ENCODE measurements at regions not wholly inside any gene's neighbourhood (a gene's known extent, or its start where the extent isn't known, plus 50 kb on each side); places are given as distances from the start of the nearest gene placed in this dataset.
"Not testable (repeated sequence)": the region's sequence is repeated elsewhere in the genome, so short reads cannot be mapped to it uniquely, and the experiment has no call there.

DNA sequence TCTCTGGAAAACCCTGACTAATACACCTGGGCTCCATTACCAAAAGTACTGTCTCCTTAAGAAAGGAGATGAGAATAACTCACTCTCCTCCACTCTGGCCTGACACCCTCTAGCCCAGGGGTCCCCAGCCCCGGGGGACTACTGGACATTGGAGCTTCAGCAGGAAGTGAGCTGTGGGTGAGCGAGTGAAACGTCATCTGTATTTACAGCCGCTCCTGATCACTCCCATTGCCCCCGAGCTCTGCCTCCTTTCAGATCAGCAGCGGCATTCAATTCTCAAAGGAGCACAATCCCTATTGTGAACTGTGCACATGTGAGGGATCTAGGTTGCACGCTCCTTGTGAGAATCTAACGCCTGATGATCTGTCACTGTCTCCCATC is 126.3 kb upstream of the TNRC6C start:
- DNase-seq: no peak

DNA sequence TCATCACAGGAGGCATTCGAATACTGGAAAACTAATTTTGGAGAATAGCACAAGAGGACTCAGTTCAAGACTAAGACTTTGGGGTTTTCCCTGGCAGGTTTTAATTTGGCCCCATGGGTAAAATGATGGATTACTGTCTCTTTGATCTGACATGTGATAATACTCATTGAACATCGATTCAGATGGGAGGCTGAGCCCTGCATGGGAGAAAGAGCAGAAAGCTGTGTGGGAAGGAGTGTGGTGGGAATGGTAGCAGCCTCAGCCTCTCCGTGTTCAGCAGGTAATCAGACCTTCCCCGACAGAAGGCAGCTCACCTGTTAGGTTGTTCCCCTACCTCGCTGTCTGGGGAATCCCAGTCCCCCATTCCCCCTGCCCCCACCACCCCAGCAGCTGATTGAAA is 124.7 kb upstream of the TNRC6C start:
- DNase-seq: no peak

DNA sequence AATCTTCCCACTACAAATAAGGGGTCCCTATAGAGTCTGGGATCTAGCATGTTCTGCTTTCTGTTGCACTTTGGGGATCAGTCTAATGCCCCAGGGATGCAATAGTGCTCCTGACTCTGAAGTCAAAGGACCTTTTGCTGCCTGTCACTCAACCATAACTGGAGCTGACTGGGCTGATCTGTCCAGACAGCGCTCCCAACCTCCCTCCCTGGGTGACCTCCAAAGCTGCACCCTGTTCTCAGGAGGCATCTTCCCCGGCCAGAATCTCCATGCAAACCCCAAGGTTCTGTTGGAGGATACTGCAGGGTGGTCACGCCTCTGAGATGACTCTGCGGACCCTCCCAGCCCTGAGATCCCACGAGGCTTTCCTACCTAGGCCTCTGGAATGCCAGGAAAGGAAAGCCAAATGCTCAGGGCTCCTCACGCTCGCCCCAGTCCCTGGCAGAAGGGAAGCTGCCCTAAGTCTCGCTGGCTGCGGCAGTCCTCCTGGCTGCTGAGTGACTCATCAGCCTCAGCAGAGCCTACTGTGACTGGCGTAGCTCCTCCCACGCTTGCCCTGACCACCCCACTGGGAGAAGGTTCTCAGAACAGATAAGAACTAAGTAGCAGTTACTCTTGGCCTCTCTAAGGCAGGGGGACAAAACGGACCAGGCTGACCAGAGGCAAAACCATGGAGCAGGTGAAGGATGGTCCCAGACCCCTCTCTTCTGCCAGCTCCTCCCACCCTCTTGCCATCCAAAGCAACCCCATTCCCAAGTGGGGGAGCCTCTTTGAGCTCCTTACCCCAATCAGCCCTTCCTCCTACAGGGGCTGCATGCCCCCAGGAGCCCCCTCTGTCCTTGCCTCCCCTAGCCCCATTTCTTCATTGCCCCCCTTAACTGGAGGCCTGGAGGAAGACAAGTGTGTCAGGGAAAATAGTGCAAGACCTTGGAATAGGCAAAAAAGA is 124.1 kb upstream of the TNRC6C start:
- DNase-seq: peak; percentile 73

DNA sequence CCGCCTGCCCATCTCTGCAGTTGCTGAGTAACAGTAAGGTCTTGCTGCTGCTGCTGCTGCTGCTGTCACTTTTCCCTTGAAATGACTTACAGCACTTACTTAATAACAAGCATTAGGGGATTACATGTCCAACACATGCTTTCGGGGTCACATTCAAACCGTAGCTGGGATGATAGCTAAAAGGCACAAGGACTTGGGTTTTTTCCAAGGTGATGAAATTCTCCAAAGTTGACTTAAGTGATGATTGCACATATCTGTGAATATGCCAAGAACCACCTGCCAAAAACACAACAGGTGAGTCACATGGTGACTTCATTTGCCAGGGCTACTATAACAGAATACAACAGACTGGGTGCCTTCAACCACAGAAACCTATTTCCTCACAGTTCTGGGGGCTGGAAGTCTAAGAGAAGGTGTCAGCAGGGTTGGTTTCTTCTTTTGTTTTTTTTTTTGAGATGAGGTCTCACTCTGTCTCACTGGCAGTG is 121.9 kb upstream of the TNRC6C start:
- peak; percentile 28 for DNase-seq

DNA sequence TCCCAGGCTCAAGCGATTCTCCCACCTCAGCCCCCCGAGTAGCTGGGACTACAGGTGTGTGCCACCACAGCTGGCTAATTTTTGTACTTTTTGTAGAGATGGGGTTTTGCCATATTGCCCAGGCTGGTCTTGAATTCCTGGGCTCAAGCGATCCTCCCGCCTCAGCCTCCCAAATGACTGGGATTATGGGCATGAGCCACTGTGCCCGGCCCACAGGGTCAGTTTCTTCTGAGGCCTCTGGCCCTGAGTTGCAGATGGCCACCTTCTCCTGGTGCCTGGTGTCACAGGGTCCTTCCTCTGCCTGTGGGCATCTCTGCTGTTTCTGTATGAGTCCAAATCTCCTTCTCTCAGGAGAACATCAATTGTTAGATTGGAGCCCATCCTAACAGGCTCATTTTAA is 121.4 kb upstream of the TNRC6C start:
- DNase-seq: not testable (repeated sequence)

DNA sequence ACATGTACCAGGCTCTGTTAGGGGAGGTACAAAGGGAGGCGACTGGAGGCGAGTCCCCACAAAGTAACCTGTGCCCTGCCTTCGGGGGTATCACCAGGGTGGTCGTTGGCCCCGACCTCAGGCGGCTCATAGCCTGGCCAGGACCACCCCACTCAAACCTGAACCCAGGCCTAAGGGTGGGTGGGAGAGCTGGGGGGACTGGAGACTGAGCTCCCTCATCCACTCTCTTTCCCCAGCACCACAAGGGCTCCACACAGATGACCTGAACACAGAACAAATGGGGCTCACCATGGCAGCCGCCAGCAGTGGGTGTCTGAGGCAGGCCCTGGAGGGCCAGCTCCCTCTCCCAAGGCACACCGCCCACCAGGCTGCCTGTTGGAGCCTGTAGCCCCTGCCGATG is 120.6 kb upstream of the TNRC6C start:
- DNase-seq: no peak

DNA sequence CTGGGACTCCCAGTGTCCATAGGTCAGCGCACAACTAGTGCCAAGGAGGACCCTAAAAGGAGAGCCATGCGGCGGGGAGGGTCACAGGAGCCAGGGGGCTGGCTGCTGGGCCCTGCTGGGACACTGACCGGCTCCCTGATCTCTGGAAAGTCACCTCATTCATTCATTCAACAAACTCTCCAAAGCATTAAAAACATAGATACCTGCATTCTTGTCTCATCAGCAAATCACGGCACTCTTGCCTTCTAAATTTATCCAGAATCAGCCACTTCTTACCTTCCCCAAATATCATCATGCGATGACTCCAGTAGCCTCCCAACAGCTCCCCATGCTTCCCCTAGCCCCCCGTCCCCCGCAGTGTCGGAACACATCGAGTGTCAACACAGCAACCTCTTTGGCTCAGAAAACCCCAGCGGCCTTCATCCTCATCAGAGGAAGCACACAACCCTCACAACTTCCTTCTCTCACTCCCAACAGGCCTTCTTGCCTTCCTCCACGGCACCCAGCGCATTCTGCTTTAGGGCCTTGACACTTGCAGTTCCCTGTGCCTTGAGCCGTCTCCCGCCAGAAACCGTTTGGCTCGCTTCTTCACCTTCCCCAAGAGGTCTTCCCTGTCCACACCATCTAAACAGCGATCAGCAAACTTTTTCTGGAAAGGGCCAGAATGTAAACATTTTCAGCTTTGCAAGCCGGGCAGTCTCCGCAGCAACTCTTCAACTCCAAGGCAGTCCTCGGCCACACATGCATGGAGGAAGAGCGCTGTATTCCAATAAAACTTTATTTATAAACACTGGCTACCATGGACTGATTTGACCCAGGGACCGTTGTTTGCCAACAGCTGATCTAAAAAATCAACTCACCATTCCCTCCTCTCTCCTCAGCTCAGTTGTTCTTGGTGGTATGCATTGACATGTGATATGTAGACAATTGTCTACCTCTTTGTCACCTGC is 119.5 kb upstream of the TNRC6C start:
- DNase-seq: no peak

DNA sequence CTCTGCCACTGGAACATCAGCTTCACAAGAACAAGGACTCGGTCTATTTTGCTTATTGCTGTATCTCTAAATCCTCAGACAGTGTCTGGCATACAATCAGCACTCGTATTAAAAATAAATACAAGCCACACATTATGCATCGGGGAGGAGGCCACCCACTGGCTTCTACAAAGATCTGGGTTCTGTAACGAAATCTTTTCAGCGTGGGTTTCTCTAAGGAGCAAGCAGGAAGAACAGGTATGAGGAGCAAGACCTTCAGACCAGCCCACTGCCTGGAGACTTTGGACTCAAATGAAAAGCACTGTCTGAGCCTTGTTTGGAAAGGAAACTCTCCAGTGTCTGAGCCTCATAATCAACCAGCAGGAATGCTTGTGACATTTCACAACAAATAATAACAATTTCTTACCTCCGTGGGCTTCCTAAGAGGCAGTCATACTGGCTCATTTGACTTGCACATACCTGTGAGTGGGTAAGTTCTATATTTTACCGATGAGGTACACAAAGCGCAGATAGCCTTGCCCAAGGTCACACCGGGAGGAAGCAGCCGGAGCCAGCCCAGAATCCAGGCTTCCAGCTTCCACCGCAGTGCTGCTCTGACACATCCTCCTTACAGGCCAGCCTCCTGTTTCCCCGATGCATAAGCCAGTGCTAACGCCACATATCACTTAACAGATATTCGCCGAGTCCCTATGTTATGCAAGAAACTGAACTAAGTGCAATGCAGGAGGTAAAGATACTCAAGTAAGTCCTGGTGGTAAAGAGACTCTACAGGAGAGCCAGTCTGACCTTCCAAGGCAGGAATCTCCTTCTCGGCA is 118.6 kb upstream of the TNRC6C start:
- DNase-seq: no peak

DNA sequence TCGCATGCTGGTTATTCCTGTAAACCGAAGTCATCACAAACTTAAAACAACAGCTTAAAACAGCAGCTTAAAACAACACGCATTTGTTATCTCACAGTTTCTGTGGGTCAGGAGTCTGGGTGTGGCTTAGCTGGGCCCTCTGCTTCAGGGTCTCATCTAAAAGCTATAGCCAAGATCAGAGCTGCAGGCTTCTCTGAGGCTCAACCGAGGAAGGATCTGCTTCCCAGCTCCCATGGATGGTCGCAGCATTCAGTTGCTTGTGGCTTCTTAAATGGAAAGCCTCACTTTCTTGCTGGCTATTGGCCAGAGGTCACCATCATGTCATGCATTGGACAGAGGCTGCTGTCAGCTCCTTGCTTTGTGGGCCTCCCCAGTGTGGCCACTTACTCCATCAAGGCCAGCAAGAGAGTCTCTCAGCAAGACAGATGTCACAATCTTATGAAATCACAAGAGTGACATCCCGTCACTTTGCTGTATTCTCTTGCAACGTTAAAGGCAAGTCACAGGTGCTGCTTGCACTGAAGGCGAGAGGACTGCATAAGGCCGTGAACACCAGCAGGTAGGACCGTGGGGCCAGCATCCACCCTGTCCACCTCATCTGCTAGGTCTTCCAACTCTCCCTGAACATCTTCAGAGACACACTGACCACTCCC is 117.9 kb upstream of the TNRC6C start:
- DNase-seq: no peak

DNA sequence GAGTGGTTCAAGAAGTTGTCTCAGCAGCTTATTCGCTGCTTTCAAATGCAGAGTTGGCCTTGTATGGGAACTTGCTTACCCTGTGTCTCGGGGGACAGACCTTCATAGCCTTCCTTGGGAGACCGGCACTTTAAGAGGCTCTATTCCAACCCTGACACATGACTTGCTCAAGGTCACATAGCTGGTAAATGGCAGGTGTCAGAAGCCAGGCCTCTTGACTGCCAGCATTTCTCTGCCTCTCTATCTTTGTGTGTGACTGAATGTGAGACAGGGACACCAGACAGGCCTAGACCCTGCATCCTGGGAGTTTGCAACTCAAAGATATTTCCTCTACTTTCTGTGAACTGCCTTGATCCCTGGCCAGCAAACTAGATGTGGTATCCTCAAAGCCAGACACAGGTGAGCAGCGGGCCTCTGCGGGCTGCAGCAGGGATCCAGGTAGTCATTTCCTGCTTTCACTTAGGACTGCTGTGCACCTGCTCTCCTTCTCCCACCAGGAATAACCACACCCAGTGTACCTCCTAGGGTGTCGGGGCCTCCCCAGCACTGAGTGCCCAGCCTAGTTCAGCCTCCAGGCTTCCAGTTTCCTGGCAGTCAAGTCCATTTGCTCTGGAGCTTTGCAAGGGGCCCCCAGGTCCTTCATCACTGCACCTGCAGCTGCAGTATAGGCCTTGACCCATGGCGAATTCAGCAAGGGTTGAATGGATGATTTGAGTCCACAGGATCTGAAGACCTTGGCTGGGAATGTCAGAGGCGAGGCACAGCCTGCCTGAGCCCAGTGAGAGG is 116.6 kb upstream of the TNRC6C start:
- DNase-seq: no peak

DNA sequence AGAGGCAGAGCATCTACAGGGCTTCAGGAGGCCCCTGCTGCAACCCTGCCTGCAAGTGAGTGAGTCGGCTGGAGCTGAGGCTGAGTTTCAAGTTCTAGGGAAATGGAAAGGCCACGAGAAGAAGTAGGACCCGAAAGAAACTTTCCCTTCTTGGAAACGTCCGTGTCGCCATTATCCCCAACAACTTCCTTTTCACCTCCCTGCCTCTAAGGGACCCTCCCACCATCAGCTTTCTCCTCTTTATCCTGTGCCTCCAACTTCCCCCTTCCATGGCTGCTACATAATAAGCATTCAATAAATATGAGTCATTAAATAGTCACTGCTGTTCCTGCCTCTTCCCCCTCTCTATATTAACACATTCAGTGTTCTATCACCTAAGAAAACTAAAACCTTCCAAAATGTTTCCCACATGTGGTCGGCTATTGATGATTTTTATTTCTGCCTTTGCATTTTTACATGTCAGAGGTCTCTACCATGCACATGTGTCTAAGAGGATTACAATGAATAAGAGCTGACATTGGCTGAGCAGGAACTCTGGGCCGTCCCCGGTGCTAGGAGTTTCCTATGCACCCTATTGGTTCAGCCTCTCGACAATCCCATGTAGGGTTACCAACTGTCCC is 115.9 kb upstream of the TNRC6C start:
- peak; percentile 31 for DNase-seq

DNA sequence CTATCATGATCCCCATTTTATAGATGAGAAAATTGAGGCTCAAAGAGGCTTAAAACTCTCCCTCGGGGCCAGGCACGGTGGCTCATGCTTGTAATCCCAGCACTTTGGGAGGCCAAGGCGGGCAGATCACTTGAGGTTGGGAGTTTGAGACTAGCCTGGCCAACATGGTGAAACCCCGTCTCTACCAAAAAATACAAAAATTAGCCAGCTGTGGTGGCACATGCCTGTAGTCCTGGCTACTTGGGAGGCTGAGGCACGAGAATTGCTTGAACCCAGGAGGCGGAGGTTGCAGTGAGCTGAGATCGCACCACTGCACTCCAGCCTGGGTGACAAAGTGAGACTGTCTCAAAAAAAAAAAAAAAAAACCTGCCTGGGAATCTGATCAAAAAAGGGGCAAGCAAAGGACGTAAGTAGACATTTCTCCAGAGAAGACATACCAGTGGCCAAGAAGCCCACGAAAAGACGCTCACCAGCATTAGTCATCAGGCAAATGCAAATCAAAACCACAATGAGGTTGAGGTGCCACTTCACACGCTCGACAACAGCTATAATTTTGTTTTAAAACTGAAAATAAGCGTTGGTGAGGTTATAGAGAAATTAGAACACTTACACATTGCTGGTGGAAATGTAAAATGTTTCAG is 115.1 kb upstream of the TNRC6C start:
- peak; percentile 75 for DNase-seq

DNA sequence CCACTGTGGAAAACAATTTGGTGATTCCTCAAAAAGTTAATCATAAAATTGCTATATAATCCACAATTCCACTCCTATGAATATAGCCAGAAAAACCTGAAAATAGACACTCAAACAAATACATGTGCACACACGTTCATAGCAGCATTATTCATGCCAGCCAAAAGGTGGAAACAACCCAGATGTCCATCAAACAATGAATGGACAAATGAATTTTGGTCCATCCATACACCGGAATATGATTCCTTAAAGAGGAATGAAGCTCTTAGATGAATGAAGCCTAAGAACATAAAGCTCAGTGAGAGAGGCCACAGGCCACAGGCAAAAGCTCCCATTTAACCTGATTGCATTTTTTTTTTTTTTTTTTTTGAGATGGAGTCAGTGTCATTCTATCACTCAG is 114.6 kb upstream of the TNRC6C start:
- no peak for DNase-seq

DNA sequence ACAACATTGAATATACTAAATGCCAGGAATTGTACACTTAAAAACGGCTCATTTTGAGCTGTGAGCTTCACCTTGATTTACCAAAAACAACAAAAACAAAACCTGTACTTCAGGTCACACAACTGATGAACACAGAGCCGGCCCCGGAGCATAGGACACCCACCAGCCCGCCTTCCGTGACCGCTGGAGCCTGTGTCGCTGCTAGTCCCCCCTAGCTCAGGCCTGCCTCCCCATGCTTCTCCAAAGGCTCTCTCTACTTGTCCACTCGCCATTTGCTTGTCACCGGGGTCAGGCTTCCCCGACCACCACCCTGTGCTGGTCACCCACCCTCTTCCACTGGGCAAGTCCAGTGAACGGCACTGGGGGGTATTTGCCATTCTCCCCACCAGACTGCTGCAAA is 113.8 kb upstream of the TNRC6C start:
- no peak for DNase-seq

DNA sequence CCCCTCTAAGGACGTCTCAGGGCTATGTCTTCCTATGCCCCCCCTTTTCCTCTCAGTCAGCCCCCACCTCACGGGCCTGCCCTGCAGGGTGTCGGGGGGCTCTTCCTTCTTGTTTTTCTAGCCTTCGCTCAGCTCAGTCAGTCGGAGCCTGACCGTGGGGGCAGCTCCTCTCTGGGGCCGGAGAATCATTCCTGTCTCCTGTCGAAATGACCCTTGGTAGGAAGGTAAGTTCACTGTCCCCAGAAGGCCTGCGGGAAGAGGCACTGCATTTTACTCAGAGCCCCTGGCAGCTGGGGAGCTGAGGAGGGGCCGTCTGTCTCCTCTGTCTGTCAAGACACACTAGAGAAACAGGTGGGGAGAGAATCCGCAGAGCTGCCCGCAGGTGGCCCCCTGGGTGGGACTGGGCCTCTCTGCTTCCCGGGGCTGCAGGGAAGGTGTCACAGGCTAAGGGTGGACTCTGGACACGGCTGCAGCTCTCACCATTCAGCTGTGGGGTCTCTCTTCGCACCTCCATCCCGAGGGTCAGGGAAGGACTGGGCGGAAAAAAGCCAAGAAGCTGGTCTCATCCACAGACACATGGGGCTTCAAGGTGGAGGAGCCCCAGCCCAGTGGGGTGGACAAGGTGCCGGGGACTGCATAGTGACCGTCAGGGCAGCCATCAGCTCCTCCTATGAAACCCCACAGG is 112.8 kb upstream of the TNRC6C start:
- no peak for DNase-seq

DNA sequence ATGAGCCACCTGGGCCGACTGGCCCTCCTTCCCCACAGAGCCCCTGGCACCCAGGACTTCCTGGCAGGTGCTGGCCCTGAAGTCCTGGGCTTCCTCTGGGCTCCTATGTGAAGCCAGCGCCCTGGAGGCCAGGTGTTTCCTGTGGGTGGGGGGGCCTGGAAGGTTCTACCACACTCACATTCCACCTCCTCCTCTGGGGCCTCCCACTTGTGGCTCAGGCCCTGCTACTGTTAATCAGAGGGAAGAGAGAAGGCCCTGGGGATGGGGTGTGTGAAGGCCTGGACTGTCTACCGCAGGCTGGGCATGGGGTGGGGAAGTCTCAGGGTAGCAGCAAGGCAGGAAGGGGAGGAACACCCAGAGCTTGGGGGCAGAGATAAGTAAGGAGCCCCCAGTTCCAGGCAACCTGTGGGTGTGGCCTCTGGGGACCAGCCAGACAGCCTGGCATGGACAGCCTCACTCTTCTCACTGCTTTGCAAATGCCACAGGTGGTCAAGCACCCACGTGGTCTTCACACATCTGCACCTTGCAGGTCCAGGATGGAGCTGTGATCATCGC is 111.9 kb upstream of the TNRC6C start:
- DNase-seq: no peak

DNA sequence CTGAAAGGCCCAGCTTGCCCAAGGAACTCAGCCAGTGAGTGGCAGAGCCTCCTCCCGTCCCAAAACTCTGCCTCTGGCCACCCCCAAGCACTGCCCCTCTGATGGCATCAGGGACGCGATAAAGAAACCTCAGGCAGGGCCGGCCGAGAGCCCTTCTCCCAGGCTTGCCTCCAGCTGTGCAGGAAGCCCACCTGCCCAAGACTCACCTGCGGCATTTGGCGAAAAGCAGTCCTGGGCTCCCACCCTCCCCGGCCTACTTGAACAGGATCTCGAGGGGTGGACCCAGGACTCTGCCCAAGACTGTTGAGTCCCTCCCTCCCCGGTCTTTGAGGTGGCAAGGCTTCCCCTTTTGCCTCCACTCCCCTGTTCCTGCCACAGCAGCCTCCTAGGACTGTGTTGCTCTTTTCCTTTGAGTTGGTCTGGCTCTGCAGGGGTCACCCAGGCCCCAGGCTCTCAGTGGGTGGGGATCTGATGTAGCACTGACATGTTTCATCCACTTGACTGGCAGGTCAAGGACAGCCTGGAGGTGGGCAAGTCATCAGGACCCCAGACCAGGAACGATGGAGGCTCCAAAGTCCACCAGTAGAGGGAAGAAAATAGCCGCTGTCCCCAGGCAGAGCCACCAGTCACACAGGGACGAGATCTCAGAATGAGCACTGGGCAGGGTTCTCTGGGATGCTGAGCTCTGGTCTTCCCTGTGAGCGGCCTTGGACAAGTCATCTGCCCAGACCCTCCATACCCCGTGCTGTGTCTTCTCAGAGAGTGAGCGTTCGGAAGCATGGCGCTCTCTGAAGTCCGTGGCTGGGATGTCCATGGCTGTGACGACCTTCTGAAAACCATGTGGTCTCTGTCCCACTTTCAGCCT is 111.0 kb upstream of the TNRC6C start:
- no peak for DNase-seq

DNA sequence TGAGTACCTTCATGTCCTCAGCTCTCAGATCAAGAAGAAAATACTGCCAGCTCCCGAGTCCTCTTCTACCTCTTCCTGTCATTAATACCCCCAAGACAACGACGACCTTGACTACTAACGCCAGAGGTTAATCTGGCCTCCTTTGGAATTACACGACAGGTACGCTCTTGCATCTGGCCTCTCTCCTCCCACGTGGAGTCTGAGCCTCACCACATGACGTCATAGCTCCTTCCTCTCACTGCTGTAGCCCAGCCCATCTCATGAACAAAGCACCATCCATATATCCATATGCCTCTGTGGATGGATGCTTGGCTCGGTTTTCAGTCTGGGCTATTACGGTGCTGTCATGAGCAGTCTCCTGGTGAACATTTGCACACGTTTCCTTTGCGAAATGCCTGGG is 110.2 kb upstream of the TNRC6C start:
- DNase-seq: no peak
